ENCODE measurements at regions not wholly inside any gene's neighbourhood (a gene's known extent, or its start where the extent isn't known, plus 50 kb on each side); places are given as distances from the start of the nearest gene placed in this dataset.

DNA sequence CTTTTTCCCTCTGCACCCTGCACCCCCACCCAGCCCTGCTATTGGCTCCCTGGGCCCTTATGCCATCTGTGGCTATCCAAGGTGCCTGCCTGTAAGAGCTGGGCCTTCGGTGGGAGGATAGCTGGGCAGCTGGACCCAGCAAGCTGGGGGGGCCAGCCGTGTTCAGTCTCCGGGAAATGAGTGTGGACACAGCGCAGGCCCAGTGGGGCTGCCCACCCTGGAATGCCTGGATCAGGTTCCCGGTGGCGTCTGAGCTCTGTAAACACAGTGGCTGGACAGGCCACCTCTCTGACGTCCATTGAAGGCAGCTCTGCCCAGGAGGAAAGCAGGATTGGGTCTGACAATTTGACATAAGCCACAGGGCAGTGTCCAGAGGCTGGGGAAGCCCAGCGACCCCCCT is 127.8 kb downstream of the FOXD2 start:
- TF ChIP-seq, protein P1, sequence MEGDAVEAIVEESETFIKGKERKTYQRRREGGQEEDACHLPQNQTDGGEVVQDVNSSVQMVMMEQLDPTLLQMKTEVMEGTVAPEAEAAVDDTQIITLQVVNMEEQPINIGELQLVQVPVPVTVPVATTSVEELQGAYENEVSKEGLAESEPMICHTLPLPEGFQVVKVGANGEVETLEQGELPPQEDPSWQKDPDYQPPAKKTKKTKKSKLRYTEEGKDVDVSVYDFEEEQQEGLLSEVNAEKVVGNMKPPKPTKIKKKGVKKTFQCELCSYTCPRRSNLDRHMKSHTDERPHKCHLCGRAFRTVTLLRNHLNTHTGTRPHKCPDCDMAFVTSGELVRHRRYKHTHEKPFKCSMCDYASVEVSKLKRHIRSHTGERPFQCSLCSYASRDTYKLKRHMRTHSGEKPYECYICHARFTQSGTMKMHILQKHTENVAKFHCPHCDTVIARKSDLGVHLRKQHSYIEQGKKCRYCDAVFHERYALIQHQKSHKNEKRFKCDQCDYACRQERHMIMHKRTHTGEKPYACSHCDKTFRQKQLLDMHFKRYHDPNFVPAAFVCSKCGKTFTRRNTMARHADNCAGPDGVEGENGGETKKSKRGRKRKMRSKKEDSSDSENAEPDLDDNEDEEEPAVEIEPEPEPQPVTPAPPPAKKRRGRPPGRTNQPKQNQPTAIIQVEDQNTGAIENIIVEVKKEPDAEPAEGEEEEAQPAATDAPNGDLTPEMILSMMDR (IDR thresholded peaks at IDR 0.05), result no peak
- TF ChIP-seq POLR2A (IDR thresholded peaks at IDR 0.05), result no peak
